PC-3 (cell line): ENCODE measurements at regions not wholly inside any gene's neighbourhood (a gene's known extent, or its start where the extent isn't known, plus 50 kb on each side); places are given as distances from the start of the nearest gene placed in this dataset.

Experiments
- CTCF ChIP-seq: fragments of 300-600 bp; sonication (generic); conservative IDR thresholded peaks from 2 replicates; pipeline ENCODE4 v1.5.1; 2017; ENCODE audit warnings: antibody characterized with exemption, low read depth, mild to moderate bottlenecking, low read length
- EZH2phosphoT487 ChIP-seq: fragments of 300-600 bp; sonication (generic); IDR thresholded peaks from 2 replicates; pipeline ENCODE4 v1.6.1; 2018; ENCODE audit warnings: mild to moderate bottlenecking, antibody characterized with exemption, low read length, borderline replicate concordance

GRCh38 chr10:45560262-45560661 is 112.3 kb downstream of the ZFAND4 start:
- TF ChIP-seq CTCF (no peak), EZH2phosphoT487 (no peak)
